Tibial artery (tissue), 4 donors: ENCODE measurements at regions not wholly inside any gene's neighbourhood (a gene's known extent, or its start where the extent isn't known, plus 50 kb on each side); places are given as distances from the start of the nearest gene placed in this dataset.
A peak's percentile ranks its signal among the peaks of the same experiment; 100 is the strongest.

Source experiments
- DNase-seq, 2 donors: peaks; one replicate each; pipeline ENCODE4 v3.0.0-alpha.2; 2019
- H3K27ac ChIP-seq, 2 donors: fragments of 200-600 bp; sonication (generic) in 1 of 2; 1 replicate in 1 of 2; 2 replicates in 1 of 2; pipeline ENCODE4 v1.5.1; 2018 to 2019; ENCODE audit warnings: mild to moderate bottlenecking in 1 of 2
- H3K27me3 ChIP-seq, 2 donors: fragments of 200-600 bp; sonication (generic) in 1 of 2; one replicate each; pipeline versions ENCODE4 v1.5.1 to v1.6.0; 2016 to 2019
- H3K36me3 ChIP-seq, 3 donors: fragments of 200-600 bp; sonication (generic) in 2 of 3; one replicate each; pipeline ENCODE4 v1.5.1; 2016 to 2019; ENCODE audit warnings: mild to moderate bottlenecking in 2 of 3
- H3K4me1 ChIP-seq, 4 donors: fragments of 200-600 bp; sonication (generic) in 2 of 4; 1 replicate in 3 of 4; 2 replicates in 1 of 4; pipeline ENCODE4 v1.5.1; 2016 to 2019
- H3K4me3 ChIP-seq, 2 donors: fragments of 200-600 bp; sonication (generic) in 1 of 2; 1 replicate in 1 of 2; 2 replicates in 1 of 2; pipeline ENCODE4 v1.5.1; 2018 to 2019; ENCODE audit warnings: mild to moderate bottlenecking in 2 of 2
- H3K9me3 ChIP-seq, 3 donors: fragments of 200-600 bp; sonication (generic) in 1 of 3; one replicate each; pipeline ENCODE4 v1.5.1; 2016 to 2019
- CTCF ChIP-seq, 2 experiments: fragments of 200-600 bp in 1 of 2; fragments of 450-650 bp in 1 of 2; IDR thresholded peaks; one replicate each; pipeline ENCODE4 v1.5.1; 2017 to 2019; ENCODE audit warnings: antibody characterized with exemption in 2 of 2, mild to moderate bottlenecking in 1 of 2, moderate library complexity in 1 of 2
- intact Hi-C: fragments of 100-400 bp; cut with DNase I; formaldehyde crosslinking; loops from one replicate; pipeline ENCODE4 v1.15.0; 2023; ENCODE audit warnings: low total_unique reads

GRCh38 chr21:16587681-16588375 is 858.0 kb downstream of the USP25 start:
- Histone ChIP-seq H3K9me3 (no peaks in the 10 kb centered on the region), H3K36me3 (no peaks in the 10 kb centered on the region), H3K4me1 (peaks cover 0 to 20% (median 3%) of the 10 kb centered on the region in 4 donors), H3K4me3 (peak overlapping the region; percentile 56 to 59), H3K27me3 (no peaks in the 10 kb centered on the region), H3K27ac (peak overlapping the region; percentile 76 to 85)
- peak in 1 of 2 donors; percentile 28 for DNase-seq
- no peak for TF ChIP-seq CTCF (IDR thresholded peaks at IDR 0.05)
- intact Hi-C loops = loop anchor here (2.0 kb wide), 1 partner anchor 53 kb away; no protein-coding TSS in a partner anchor

GRCh38 chr21:16588433-16588860 is 858.7 kb downstream of the USP25 start:
- Histone ChIP-seq H3K36me3 (no peaks in the 10 kb centered on the region), H3K4me1 (peaks cover 0 to 23% (median 3%) of the 10 kb centered on the region in 4 donors), H3K4me3 (peak overlapping the region; percentile 56 to 59), H3K27me3 (no peaks in the 10 kb centered on the region), H3K27ac (peak overlapping the region; percentile 76 to 85), H3K9me3 (no peaks in the 10 kb centered on the region)
- intact Hi-C loops = loop anchor here (2.0 kb wide), 1 partner anchor 54 kb away; no protein-coding TSS in a partner anchor
- peak; percentile 78 to 86 for DNase-seq
- no peak for TF ChIP-seq CTCF (IDR thresholded peaks at IDR 0.05)

GRCh38 chr21:16589006-16589898 is 859.5 kb downstream of the USP25 start:
- intact Hi-C loops = loop anchor here (2.0 kb wide), 1 partner anchor 54 kb away; no protein-coding TSS in a partner anchor
- Histone ChIP-seq H3K4me1 (peaks cover 0 to 23% (median 3%) of the 10 kb centered on the region in 4 donors), H3K4me3 (peak overlapping the region; percentile 56 to 59), H3K27me3 (no peaks in the 10 kb centered on the region), H3K27ac (peak overlapping the region; percentile 17 to 85), H3K36me3 (no peaks in the 10 kb centered on the region), H3K9me3 (no peaks in the 10 kb centered on the region)
- TF ChIP-seq CTCF (IDR thresholded peaks at IDR 0.05) = no peak
- no peak for DNase-seq

- TF ChIP-seq CTCF (IDR thresholded peaks at IDR 0.05) = no peak
- no peak overlapping the region for H3K27ac ChIP-seq
- no peaks in the 10 kb centered on the region for H3K27me3 ChIP-seq
- no peak for DNase-seq
- peaks cover 0 to 19% (median 3%) of the 10 kb centered on the region in 4 donors for H3K4me1 ChIP-seq
- no peaks in the 10 kb centered on the region for H3K9me3 ChIP-seq
- H3K4me3 ChIP-seq = no peak overlapping the region
- intact Hi-C loops = no loop called here
- H3K36me3 ChIP-seq = no peaks in the 10 kb centered on the region
Observed at GRCh38 chr21:16590186-16590585, 860.4 kb downstream of the USP25 start.

- DNase-seq = no peak
- H3K27me3 ChIP-seq = no peaks in the 10 kb centered on the region
- no peaks in the 10 kb centered on the region for H3K36me3 ChIP-seq
- no peak overlapping the region for H3K4me3 ChIP-seq
- H3K4me1 ChIP-seq = peaks cover 0 to 19% (median 3%) of the 10 kb centered on the region in 4 donors
- intact Hi-C loops = no loop called here
- TF ChIP-seq CTCF (IDR thresholded peaks at IDR 0.05) = no peak
- H3K27ac ChIP-seq = no peak overlapping the region
- no peaks in the 10 kb centered on the region for H3K9me3 ChIP-seq
Observed at GRCh38 chr21:16590641-16591292, 861.0 kb downstream of the USP25 start.
